ENCODE measurements at regions not wholly inside any gene's neighbourhood (a gene's known extent, or its start where the extent isn't known, plus 50 kb on each side); places are given as distances from the start of the nearest gene placed in this dataset.

- Histone ChIP-seq H3K4me3 (ENCODE audit: insufficient read depth, low read length, poor library complexity, severe bottlenecking) (no peak overlapping the region), H3K9me3 (ENCODE audit: insufficient read depth, low read length) (no peaks in the 10 kb centered on the region), H3K27me3 (ENCODE audit: low read length) (no peaks in the 10 kb centered on the region), H3K9ac (ENCODE audit: low read length) (no peak overlapping the region), H3F3A (ENCODE audit: insufficient read depth) (no peaks in the 10 kb centered on the region), H4K20me1 (ENCODE audit: low read depth, low read length) (no peaks in the 10 kb centered on the region), H3K27ac (ENCODE audit: low read depth, low read length) (no peak overlapping the region), H2AFZ (ENCODE audit: low read depth, low read length, severe bottlenecking) (no peak overlapping the region), H3K79me2 (ENCODE audit: insufficient read depth, low read length) (no peaks in the 10 kb centered on the region), H3K36me3 (ENCODE audit: low read length) (no peaks in the 10 kb centered on the region), H3K4me2 (ENCODE audit: low read depth, low read length, poor library complexity, severe bottlenecking) (no peak overlapping the region), H3K9me2 (replicated peaks; ENCODE audit: insufficient read depth, low read length) (no peaks in the 10 kb centered on the region)
- TF ChIP-seq CTCF (IDR thresholded peaks at IDR 0.05; ENCODE audit: insufficient read depth, low read length, poor library complexity, severe bottlenecking), result no peak
- TF ChIP-seq EZH2phosphoT487 (conservative IDR thresholded peaks at IDR 0.05; ENCODE audit: low read length), result no peak
These were observed 217.5 kb downstream of the TEX29 start for GRCh38 chr13:111537843-111538499.

GRCh38 chr13:111539252-111539651 lies 218.8 kb downstream of the TEX29 start:
- Histone ChIP-seq H3K27ac (ENCODE audit: low read depth, low read length) (no peak overlapping the region), H3K4me2 (ENCODE audit: low read depth, low read length, poor library complexity, severe bottlenecking) (no peak overlapping the region), H3K9me2 (replicated peaks; ENCODE audit: insufficient read depth, low read length) (no peaks in the 10 kb centered on the region), H3K27me3 (ENCODE audit: low read length) (no peaks in the 10 kb centered on the region), H3K4me3 (ENCODE audit: insufficient read depth, low read length, poor library complexity, severe bottlenecking) (no peak overlapping the region), H3K36me3 (ENCODE audit: low read length) (no peaks in the 10 kb centered on the region), H4K20me1 (ENCODE audit: low read depth, low read length) (no peaks in the 10 kb centered on the region), H3K9ac (ENCODE audit: low read length) (no peak overlapping the region), H3K9me3 (ENCODE audit: insufficient read depth, low read length) (no peaks in the 10 kb centered on the region), H2AFZ (ENCODE audit: low read depth, low read length, severe bottlenecking) (no peak overlapping the region), H3K79me2 (ENCODE audit: insufficient read depth, low read length) (no peaks in the 10 kb centered on the region), H3F3A (ENCODE audit: insufficient read depth) (no peaks in the 10 kb centered on the region)
- TF ChIP-seq CTCF (IDR thresholded peaks at IDR 0.05; ENCODE audit: insufficient read depth, low read length, poor library complexity, severe bottlenecking), result no peak
- TF ChIP-seq EZH2phosphoT487 (conservative IDR thresholded peaks at IDR 0.05; ENCODE audit: low read length), result no peak

GRCh38 chr13:111539791-111540446 lies 219.5 kb downstream of the TEX29 start:
- H3K36me3 ChIP-seq (ENCODE audit: low read length), result no peaks in the 10 kb centered on the region
- no peaks in the 10 kb centered on the region for H3K27me3 ChIP-seq (ENCODE audit: low read length)
- no peak overlapping the region for H3K9ac ChIP-seq (ENCODE audit: low read length)
- no peak for TF ChIP-seq CTCF (IDR thresholded peaks at IDR 0.05; ENCODE audit: insufficient read depth, low read length, poor library complexity, severe bottlenecking)
- no peak for TF ChIP-seq EZH2phosphoT487 (conservative IDR thresholded peaks at IDR 0.05; ENCODE audit: low read length)
- no peak overlapping the region for H3K27ac ChIP-seq (ENCODE audit: low read depth, low read length)
- no peak overlapping the region for H3K4me2 ChIP-seq (ENCODE audit: low read depth, low read length, poor library complexity, severe bottlenecking)
- H3K79me2 ChIP-seq (ENCODE audit: insufficient read depth, low read length), result no peaks in the 10 kb centered on the region
- no peaks in the 10 kb centered on the region for H3F3A ChIP-seq (ENCODE audit: insufficient read depth)
- no peaks in the 10 kb centered on the region for H4K20me1 ChIP-seq (ENCODE audit: low read depth, low read length)
- H3K4me3 ChIP-seq (ENCODE audit: insufficient read depth, low read length, poor library complexity, severe bottlenecking), result no peak overlapping the region
- H3K9me3 ChIP-seq (ENCODE audit: insufficient read depth, low read length), result no peaks in the 10 kb centered on the region
- no peaks in the 10 kb centered on the region for H3K9me2 ChIP-seq (replicated peaks; ENCODE audit: insufficient read depth, low read length)
- no peak overlapping the region for H2AFZ ChIP-seq (ENCODE audit: low read depth, low read length, severe bottlenecking)
